ENCODE measurements at regions not wholly inside any gene's neighbourhood (a gene's known extent, or its start where the extent isn't known, plus 50 kb on each side); places are given as distances from the start of the nearest gene placed in this dataset.

DNA sequence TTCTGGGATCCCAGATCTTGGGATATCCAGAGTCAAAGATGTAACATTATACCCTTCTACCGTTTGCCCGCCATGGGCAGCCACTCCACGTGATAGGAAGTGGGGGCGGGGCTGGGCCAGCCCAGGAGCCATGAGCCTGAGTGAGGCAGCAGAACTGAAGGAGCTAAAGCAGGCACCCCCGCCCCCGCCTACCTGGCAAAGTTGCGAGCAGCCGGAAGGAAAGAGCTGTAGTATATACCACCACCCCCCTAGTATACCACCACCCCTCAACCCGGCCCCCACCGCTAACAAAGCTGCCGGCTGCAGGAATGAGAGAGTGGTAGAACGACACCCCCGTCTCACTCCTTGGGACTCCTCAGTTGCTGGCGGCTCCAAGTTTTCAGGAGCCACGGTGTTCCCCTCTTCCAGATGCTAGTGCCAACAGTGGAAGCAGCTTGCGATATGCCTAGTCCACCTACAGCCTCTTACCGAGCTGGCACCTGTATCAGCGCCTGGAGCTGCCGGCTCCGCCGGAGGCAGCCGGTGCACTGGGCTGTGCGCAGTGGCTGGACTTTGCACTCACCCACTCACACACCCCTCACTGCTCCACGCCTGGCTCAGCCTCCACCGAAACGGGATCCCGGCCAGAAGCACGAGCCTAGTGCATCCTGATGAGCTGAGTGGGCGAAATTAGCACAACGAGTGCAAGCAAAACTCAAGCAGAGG, 230.7 kb upstream of the PRR20A start (continued):
- no peak for TF ChIP-seq JUN (IDR thresholded peaks at IDR 0.05; ENCODE audit: low read depth, low read length)

Data from H1 (cell line).